Esophagus muscularis mucosa (tissue), 4 donors: ENCODE measurements at regions not wholly inside any gene's neighbourhood (a gene's known extent, or its start where the extent isn't known, plus 50 kb on each side); places are given as distances from the start of the nearest gene placed in this dataset.

Experiments
- DNase-seq: peaks from one replicate; pipeline ENCODE4 v3.0.0-alpha.2; 2017; ENCODE audit errors: extremely low spot score
- H3K27ac ChIP-seq, 4 donors: fragments of 200-600 bp; sonication (generic); replicated peaks in 1 of 4; 1 replicate in 3 of 4; 2 replicates in 1 of 4; pipeline ENCODE4 v1.5.1; 2016 to 2019; ENCODE audit warnings: mild to moderate bottlenecking in 1 of 4
- H3K27me3 ChIP-seq, 4 donors: fragments of 200-600 bp; sonication (generic); one replicate each; pipeline versions ENCODE4 v1.5.1 to v1.6.0; 2016 to 2019
- H3K36me3 ChIP-seq, 4 donors: fragments of 200-600 bp; sonication (generic); one replicate each; pipeline ENCODE4 v1.5.1; 2016 to 2019
- H3K4me1 ChIP-seq, 4 donors: fragments of 200-600 bp; sonication (generic); one replicate each; pipeline ENCODE4 v1.5.1; 2016 to 2019
- H3K4me3 ChIP-seq, 4 donors: fragments of 200-600 bp; sonication (generic); 1 replicate in 2 of 4; 2 replicates in 2 of 4; pipeline ENCODE4 v1.5.1; 2016 to 2019; ENCODE audit warnings: mild to moderate bottlenecking in 4 of 4, moderate library complexity in 1 of 4
- H3K9me3 ChIP-seq, 4 donors: fragments of 200-600 bp; sonication (generic); 1 replicate in 3 of 4; 2 replicates in 1 of 4; pipeline ENCODE4 v1.5.1; 2016 to 2019
- EP300 ChIP-seq: sonication (generic); formaldehyde crosslinking; IDR thresholded peaks from one replicate; pipeline ENCODE4 v1.6.1; 2017; ENCODE audit warnings: antibody characterized with exemption
- POLR2A ChIP-seq: fragments of 450-650 bp; IDR thresholded peaks from one replicate; pipeline ENCODE4 v1.6.1; 2017; ENCODE audit warnings: antibody characterized with exemption, moderate library complexity, mild to moderate bottlenecking, low read depth
- POLR2AphosphoS5 ChIP-seq, 2 donors: sonication (generic); formaldehyde crosslinking; IDR thresholded peaks; one replicate each; pipeline ENCODE4 v1.6.1; 2017; ENCODE audit warnings: antibody characterized with exemption in 2 of 2
- WGBS: methylation state at CpG from one replicate; pipeline ENCODE4 v1.1.5; 2018; 5-methylcytosine and 5-hydroxymethylcytosine counted together
- intact Hi-C: fragments of 100-400 bp; cut with DNase I; formaldehyde crosslinking; loops from one replicate; pipeline ENCODE4 v1.15.1; 2023
- TF ChIP-seq, protein P1 (sequence below), 3 experiments: fragments of 200-600 bp in 2 of 3; fragments of 450-650 bp in 1 of 3; sonication (generic) in 2 of 3; IDR thresholded peaks; one replicate each; pipeline ENCODE4 v1.5.1; 2017 to 2019; ENCODE audit warnings: antibody characterized with exemption in 3 of 3, mild to moderate bottlenecking in 2 of 3, moderate library complexity in 1 of 3

DNA sequence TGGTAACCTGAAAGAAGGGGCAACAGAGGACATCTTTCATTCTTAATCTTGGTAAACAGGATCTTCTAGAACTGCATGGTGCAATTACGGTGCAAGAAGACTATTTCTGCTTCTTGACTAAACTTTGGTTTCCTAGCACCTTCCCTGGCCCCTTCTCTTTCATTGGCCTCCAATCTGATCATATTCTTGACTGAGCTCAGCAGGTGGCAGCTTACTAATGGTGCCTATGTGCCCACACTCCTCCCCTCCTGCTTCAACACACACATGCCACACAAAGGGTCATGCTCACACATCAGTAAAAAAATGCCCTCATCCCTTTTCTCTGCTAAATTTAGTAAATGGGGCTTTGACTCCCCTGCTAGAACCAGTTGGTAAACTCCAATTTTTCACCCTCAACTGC, 400.5 kb upstream of the MAOA start:
- H3K4me3 ChIP-seq = no peak overlapping the region
- H3K36me3 ChIP-seq = no peaks in the 10 kb centered on the region
- TF ChIP-seq, protein P1, sequence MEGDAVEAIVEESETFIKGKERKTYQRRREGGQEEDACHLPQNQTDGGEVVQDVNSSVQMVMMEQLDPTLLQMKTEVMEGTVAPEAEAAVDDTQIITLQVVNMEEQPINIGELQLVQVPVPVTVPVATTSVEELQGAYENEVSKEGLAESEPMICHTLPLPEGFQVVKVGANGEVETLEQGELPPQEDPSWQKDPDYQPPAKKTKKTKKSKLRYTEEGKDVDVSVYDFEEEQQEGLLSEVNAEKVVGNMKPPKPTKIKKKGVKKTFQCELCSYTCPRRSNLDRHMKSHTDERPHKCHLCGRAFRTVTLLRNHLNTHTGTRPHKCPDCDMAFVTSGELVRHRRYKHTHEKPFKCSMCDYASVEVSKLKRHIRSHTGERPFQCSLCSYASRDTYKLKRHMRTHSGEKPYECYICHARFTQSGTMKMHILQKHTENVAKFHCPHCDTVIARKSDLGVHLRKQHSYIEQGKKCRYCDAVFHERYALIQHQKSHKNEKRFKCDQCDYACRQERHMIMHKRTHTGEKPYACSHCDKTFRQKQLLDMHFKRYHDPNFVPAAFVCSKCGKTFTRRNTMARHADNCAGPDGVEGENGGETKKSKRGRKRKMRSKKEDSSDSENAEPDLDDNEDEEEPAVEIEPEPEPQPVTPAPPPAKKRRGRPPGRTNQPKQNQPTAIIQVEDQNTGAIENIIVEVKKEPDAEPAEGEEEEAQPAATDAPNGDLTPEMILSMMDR (IDR thresholded peaks at IDR 0.05) = no peak
- TF ChIP-seq POLR2A (no peak), POLR2AphosphoS5 (IDR thresholded peaks at IDR 0.05) (no peak), EP300 (no peak)
- H3K27me3 ChIP-seq = no peaks in the 10 kb centered on the region
- WGBS = 95% methylated on average over 1 of the region's 1 CpG
- H3K9me3 ChIP-seq = no peaks in the 10 kb centered on the region
- intact Hi-C loops = no loop called here
- H3K4me1 ChIP-seq = no peaks in the 10 kb centered on the region
- no peak for DNase-seq
- H3K27ac ChIP-seq = no peak overlapping the region

DNA sequence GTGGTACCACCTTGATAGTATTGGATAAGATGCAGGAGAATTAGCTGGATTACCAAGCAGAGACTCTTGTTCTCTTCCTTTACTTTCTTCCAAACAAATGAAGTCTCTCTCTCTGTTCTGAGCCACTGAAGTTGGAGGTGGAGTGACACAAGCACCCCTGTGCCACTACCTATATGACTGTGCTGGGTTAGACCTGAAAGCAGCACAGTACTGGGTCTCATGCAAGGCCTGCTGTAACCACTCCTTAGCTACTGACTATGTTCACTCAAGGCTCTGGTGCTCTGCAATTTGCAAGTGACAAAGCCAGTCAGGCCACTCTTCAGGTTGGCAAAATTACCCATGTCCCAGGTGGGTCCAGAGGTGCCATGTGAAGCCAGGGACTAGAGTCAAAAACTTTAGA, 389.6 kb upstream of the MAOA start:
- intact Hi-C loops = no loop called here
- Histone ChIP-seq H3K4me1 (no peaks in the 10 kb centered on the region), H3K27ac (no peak overlapping the region), H3K36me3 (no peaks in the 10 kb centered on the region), H3K4me3 (no peak overlapping the region), H3K9me3 (no peaks in the 10 kb centered on the region), H3K27me3 (no peaks in the 10 kb centered on the region)
- DNase-seq = no peak
- TF ChIP-seq, protein P1 (IDR thresholded peaks at IDR 0.05) = no peak
- TF ChIP-seq EP300 (no peak), POLR2AphosphoS5 (IDR thresholded peaks at IDR 0.05) (no peak)

DNA sequence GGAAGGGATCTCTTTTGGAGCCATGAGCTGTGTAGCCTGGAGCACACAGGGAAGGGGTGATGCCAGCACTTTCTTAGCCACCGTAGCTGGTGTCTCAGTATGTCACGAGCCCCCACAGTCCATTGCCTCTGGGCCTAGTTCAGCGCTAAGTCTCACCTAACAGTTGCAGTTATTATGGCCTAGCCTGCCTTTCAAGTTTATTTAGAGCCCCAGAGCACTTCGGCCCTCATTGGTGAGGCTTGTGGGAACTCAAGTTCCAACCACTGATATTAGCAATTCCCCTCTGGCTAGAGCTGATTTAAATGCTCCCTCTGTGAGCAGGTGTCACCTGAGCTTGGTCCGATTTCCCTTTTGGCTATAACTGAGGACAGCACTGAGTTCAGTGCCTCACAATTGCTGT, 388.4 kb upstream of the MAOA start:
- intact Hi-C loops = no loop called here
- no peak for DNase-seq

DNA sequence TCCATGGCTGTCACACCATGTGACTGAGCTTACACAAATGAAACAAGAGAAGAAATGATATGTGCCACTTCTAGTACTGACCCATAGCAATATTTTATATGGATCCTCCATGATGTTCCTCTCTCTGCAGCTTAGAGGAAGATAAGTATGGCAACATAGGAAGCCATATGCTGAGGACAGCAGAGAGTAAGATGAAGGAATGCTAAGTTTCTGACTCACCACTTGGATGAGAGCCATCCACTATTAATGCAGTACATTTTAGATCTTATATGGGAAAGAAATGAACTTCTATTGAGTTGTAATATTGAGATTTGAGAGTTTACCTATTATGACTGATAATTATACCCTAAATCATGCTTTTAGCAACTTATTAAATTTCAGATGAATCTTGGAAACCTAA, 386.9 kb upstream of the MAOA start:
- TF ChIP-seq POLR2AphosphoS5 (IDR thresholded peaks at IDR 0.05) (no peak), EP300 (no peak), POLR2A (no peak)
- TF ChIP-seq, protein P1 (IDR thresholded peaks at IDR 0.05) = no peak
- intact Hi-C loops = no loop called here
- no peak overlapping the region for H3K27ac ChIP-seq
- no peaks in the 10 kb centered on the region for H3K9me3 ChIP-seq
- H3K4me1 ChIP-seq = no peaks in the 10 kb centered on the region
- H3K36me3 ChIP-seq = no peaks in the 10 kb centered on the region
- H3K27me3 ChIP-seq = no peaks in the 10 kb centered on the region
- H3K4me3 ChIP-seq = no peak overlapping the region
- DNase-seq = no peak

More for the DNA sequence above, 388.4 kb upstream of the MAOA start:
- TF ChIP-seq EP300 = no peak
- TF ChIP-seq POLR2AphosphoS5 (IDR thresholded peaks at IDR 0.05) = no peak
- TF ChIP-seq, protein P1 (IDR thresholded peaks at IDR 0.05) = no peak
- TF ChIP-seq POLR2A = no peak
- Histone ChIP-seq H3K4me3 (no peak overlapping the region), H3K9me3 (no peaks in the 10 kb centered on the region), H3K27ac (no peak overlapping the region), H3K27me3 (no peaks in the 10 kb centered on the region), H3K4me1 (no peaks in the 10 kb centered on the region), H3K36me3 (no peaks in the 10 kb centered on the region)
- WGBS = 79% methylated on average over 5 of the region's 5 CpGs

DNA sequence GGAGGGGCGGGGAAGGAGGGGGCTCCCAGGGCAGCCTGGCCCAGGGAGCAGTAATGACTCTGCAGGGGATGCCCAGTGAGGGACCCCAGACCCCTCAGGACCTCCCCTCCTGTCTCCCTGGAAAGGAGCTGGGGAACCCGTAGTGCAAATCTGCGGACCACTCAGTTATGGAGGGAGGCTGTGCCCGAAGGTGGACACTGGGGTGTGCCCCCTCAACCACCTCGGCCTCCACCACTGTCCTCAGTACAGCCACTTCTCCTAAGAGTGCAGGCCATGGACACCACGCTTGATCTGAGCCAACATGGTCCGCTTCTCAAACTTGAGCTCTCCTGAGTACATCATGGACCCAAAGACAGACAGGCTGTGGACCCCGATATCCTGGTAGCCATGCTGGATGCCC, 378.2 kb upstream of the MAOA start:
- no peaks in the 10 kb centered on the region for H3K36me3 ChIP-seq
- no peak overlapping the region for H3K4me3 ChIP-seq
- intact Hi-C loops = no loop called here
- no peak for TF ChIP-seq POLR2A
- TF ChIP-seq, protein P1 (IDR thresholded peaks at IDR 0.05) = no peak
- no peak for TF ChIP-seq POLR2AphosphoS5 (IDR thresholded peaks at IDR 0.05)
- no peak for TF ChIP-seq EP300
- no peaks in the 10 kb centered on the region for H3K4me1 ChIP-seq
- peaks cover 0 to 9% (median 0%) of the 10 kb centered on the region in 4 donors for H3K9me3 ChIP-seq
- no peaks in the 10 kb centered on the region for H3K27me3 ChIP-seq
- no peak for DNase-seq
- H3K27ac ChIP-seq = no peak overlapping the region
- 91% methylated on average over 3 of the region's 8 CpGs for WGBS
